OCI-LY7 (cell line): ENCODE measurements at regions not wholly inside any gene's neighbourhood (a gene's known extent, or its start where the extent isn't known, plus 50 kb on each side); places are given as distances from the start of the nearest gene placed in this dataset.

Experiments
- BruUV-seq: library from RNA; stranded (reverse); fragments of 400-500 nt; replicated peaks from 2 replicates; lab custom pipeline; 2021; lab: Mats Ljungman, UMichigan
- CTCF ChIA-PET: fragments of 300-600 bp; sonication (Branson Sonifier 250); formaldehyde crosslinking; loops from one replicate; lab custom pipeline; 2022; ENCODE audit warnings: antibody characterized with exemption; ENCODE audit not compliant: unreplicated experiment; lab: Charles Lee
- POLR2A ChIA-PET: fragments of 300-600 bp; sonication (Branson Sonifier 250); formaldehyde crosslinking; loops from one replicate; lab custom pipeline; 2022; ENCODE audit warnings: antibody characterized with exemption; lab: Charles Lee
- DNase-seq: peaks from one replicate; pipeline ENCODE4 v3.0.0-alpha.2; 2015; ENCODE audit warnings: low spot score
- H2AFZ ChIP-seq: fragments of 200-600 bp; sonication (generic), shearing (Covaris generic); 2 replicates; pipeline ENCODE4 v1.6.1; 2014; ENCODE audit warnings: mild to moderate bottlenecking, antibody characterized with exemption, low read length, moderate library complexity
- H3K27ac ChIP-seq: fragments of 200-600 bp; sonication (generic); 2 replicates; pipeline ENCODE4 v1.5.1; 2014; ENCODE audit warnings: mixed run types, low read depth, mild to moderate bottlenecking, moderate library complexity, low read length, inconsistent platforms; ENCODE audit not compliant: poor library complexity, severe bottlenecking
- H3K36me3 ChIP-seq: fragments of 200-600 bp; sonication (generic); 2 replicates; pipeline ENCODE4 v1.6.1; 2014; ENCODE audit warnings: mild to moderate bottlenecking, antibody characterized with exemption, low read length, moderate library complexity, mixed read lengths; ENCODE audit not compliant: insufficient read depth
- H3K4me1 ChIP-seq: fragments of 200-600 bp; sonication (generic); 2 replicates; pipeline ENCODE4 v1.5.1; 2014; ENCODE audit warnings: mild to moderate bottlenecking, low read length; ENCODE audit not compliant: insufficient read depth, poor library complexity, severe bottlenecking
- H3K4me2 ChIP-seq: fragments of 200-600 bp; sonication (generic); 2 replicates; pipeline ENCODE4 v1.6.1; 2014; ENCODE audit warnings: mild to moderate bottlenecking, low read length
- H3K4me3 ChIP-seq: fragments of 200-600 bp; sonication (generic); 2 replicates; pipeline ENCODE4 v1.5.1; 2014; ENCODE audit warnings: mild to moderate bottlenecking, low read depth, low read length; ENCODE audit not compliant: poor library complexity, severe bottlenecking
- H3K79me2 ChIP-seq: fragments of 200-600 bp; sonication (generic); 2 replicates; pipeline ENCODE4 v1.6.1; 2016; ENCODE audit warnings: low read depth, mild to moderate bottlenecking, low read length, moderate library complexity, mixed read lengths; ENCODE audit not compliant: insufficient read depth
- H3K9me2 ChIP-seq: fragments of 200-600 bp; sonication (generic); 2 replicates; pipeline ENCODE4 v1.6.1; 2016; ENCODE audit warnings: mild to moderate bottlenecking, low read length, mixed read lengths; ENCODE audit not compliant: insufficient read depth
- H3K9me3 ChIP-seq: fragments of 200-600 bp; sonication (generic); 2 replicates; pipeline ENCODE4 v1.6.1; 2014; ENCODE audit warnings: mild to moderate bottlenecking, mixed run types, low read length, mixed read lengths
- H4K20me1 ChIP-seq: fragments of 200-600 bp; sonication (generic); 2 replicates; pipeline ENCODE4 v1.6.1; 2014; ENCODE audit warnings: mild to moderate bottlenecking, antibody characterized with exemption, low read length, moderate library complexity, mixed read lengths; ENCODE audit not compliant: insufficient read depth
- CTCF ChIP-seq: fragments of 200-600 bp; sonication (generic); conservative IDR thresholded peaks from 2 replicates; pipeline ENCODE4 v1.5.1; 2014; ENCODE audit warnings: mild to moderate bottlenecking, antibody characterized with exemption, low read length, moderate library complexity, mixed read lengths
- EZH2phosphoT487 ChIP-seq: fragments of 200-600 bp; sonication (generic); IDR thresholded peaks from 2 replicates; pipeline ENCODE4 v1.6.1; 2018; ENCODE audit warnings: low read depth, borderline replicate concordance, mild to moderate bottlenecking, mixed run types, antibody characterized with exemption, low read length, moderate library complexity, mixed read lengths
- intact Hi-C: fragments of 100-400 bp; cut with micrococcal nuclease; formaldehyde crosslinking; loops from one replicate; pipeline ENCODE4 v1.10.0; 2022; ENCODE audit not compliant: unreplicated experiment

- intact Hi-C loops = no loop called here
- no peaks in the 10 kb centered on the region for H3K79me2 ChIP-seq
- H3K4me2 ChIP-seq = no peak overlapping the region
- TF ChIP-seq EZH2phosphoT487 = no peak
- TF ChIP-seq CTCF = no peak
- H3K9me2 ChIP-seq = no peaks in the 10 kb centered on the region
- POLR2A ChIA-PET = no interaction called here
- H3K36me3 ChIP-seq = no peaks in the 10 kb centered on the region
- H2AFZ ChIP-seq = no peak overlapping the region
- CTCF ChIA-PET = no interaction called here
- no peaks in the 10 kb centered on the region for H3K9me3 ChIP-seq
- H4K20me1 ChIP-seq = no peaks in the 10 kb centered on the region
- DNase-seq = no peak
- no peaks in the 10 kb centered on the region for H3K4me1 ChIP-seq
- BruUV-seq = no TSS peak
- H3K27ac ChIP-seq = no peak overlapping the region
- H3K4me3 ChIP-seq = no peak overlapping the region
These were observed 214.6 kb downstream of the FLRT2 start for GRCh38 chr14:85744573-85744972.

GRCh38 chr14:85732031-85732430 is 202.1 kb downstream of the FLRT2 start:
- no peaks in the 10 kb centered on the region for H3K9me3 ChIP-seq
- no peaks in the 10 kb centered on the region for H3K9me2 ChIP-seq
- no peaks in the 10 kb centered on the region for H3K36me3 ChIP-seq
- no peak overlapping the region for H3K27ac ChIP-seq
- no peak for DNase-seq
- POLR2A ChIA-PET = no interaction called here
- no TSS peak for BruUV-seq
- H3K79me2 ChIP-seq = no peaks in the 10 kb centered on the region
- no peak overlapping the region for H3K4me2 ChIP-seq
- no peaks in the 10 kb centered on the region for H3K4me1 ChIP-seq
- intact Hi-C loops = no loop called here
- H3K4me3 ChIP-seq = no peak overlapping the region
- CTCF ChIA-PET = no interaction called here
- H2AFZ ChIP-seq = no peak overlapping the region
- H4K20me1 ChIP-seq = no peaks in the 10 kb centered on the region
- no peak for TF ChIP-seq EZH2phosphoT487
- TF ChIP-seq CTCF = no peak

- H2AFZ ChIP-seq = no peak overlapping the region
- no peaks in the 10 kb centered on the region for H3K36me3 ChIP-seq
- no peaks in the 10 kb centered on the region for H3K79me2 ChIP-seq
- intact Hi-C loops = no loop called here
- ChIA-PET CTCF (no interaction called here), POLR2A (no interaction called here)
- no peak for DNase-seq
- H3K4me3 ChIP-seq = no peak overlapping the region
- no TSS peak for BruUV-seq
- H3K4me1 ChIP-seq = no peaks in the 10 kb centered on the region
- H3K9me3 ChIP-seq = no peaks in the 10 kb centered on the region
- H3K27ac ChIP-seq = no peak overlapping the region
- no peaks in the 10 kb centered on the region for H4K20me1 ChIP-seq
- H3K4me2 ChIP-seq = no peak overlapping the region
- TF ChIP-seq EZH2phosphoT487 (no peak), CTCF (no peak)
- no peaks in the 10 kb centered on the region for H3K9me2 ChIP-seq
These were observed 201.2 kb downstream of the FLRT2 start for GRCh38 chr14:85731186-85731585.
